ENCODE measurements at regions not wholly inside any gene's neighbourhood (a gene's known extent, or its start where the extent isn't known, plus 50 kb on each side); places are given as distances from the start of the nearest gene placed in this dataset.
"Not testable (repeated sequence)": the region's sequence is repeated elsewhere in the genome, so short reads cannot be mapped to it uniquely, and the experiment has no call there.

GRCh38 chr2:123659120-123659519 is 366.0 kb upstream of the CNTNAP5 start:
- no peak for ATAC-seq
- no peak for TF ChIP-seq CTCF (IDR thresholded peaks at IDR 0.05)

GRCh38 chr2:123670286-123670685 is 354.8 kb upstream of the CNTNAP5 start:
- TF ChIP-seq CTCF (IDR thresholded peaks at IDR 0.05) = no peak
- ATAC-seq (no peak), DNase-seq (no peak)
- Histone ChIP-seq H3K4me3 (no peak overlapping the region), H3K4me1 (ENCODE audit: low read depth) (no peaks in the 10 kb centered on the region), H3K36me3 (ENCODE audit: low read depth) (no peaks in the 10 kb centered on the region), H3K9me3 (peaks cover 11% of the 10 kb centered on the region)
- intact Hi-C loops (cut with DNase I, micrococcal nuclease) = no loop called here

More at GRCh38 chr2:123659120-123659519, 366.0 kb upstream of the CNTNAP5 start:
- no peaks in the 10 kb centered on the region for H3K36me3 ChIP-seq (ENCODE audit: low read depth)
- no peak for DNase-seq
- H3K4me3 ChIP-seq = no peak overlapping the region
- H3K4me1 ChIP-seq (ENCODE audit: low read depth) = no peaks in the 10 kb centered on the region
- intact Hi-C loops (cut with DNase I, micrococcal nuclease) = no loop called here
- peaks cover 28% of the 10 kb centered on the region for H3K9me3 ChIP-seq

GRCh38 chr2:123683797-123684196 is 341.3 kb upstream of the CNTNAP5 start:
- H3K4me1 ChIP-seq (ENCODE audit: low read depth); ATAC-seq; DNase-seq; intact Hi-C loops (cut with DNase I, micrococcal nuclease); H3K36me3 ChIP-seq (ENCODE audit: low read depth); H3K4me3 ChIP-seq: not testable (repeated sequence)
- H3K9me3 ChIP-seq = peaks cover 32% of the 10 kb centered on the region

GRCh38 chr2:123687064-123687463 is 338.0 kb upstream of the CNTNAP5 start:
- H3K36me3 ChIP-seq (ENCODE audit: low read depth) = no peaks in the 10 kb centered on the region
- no peaks in the 10 kb centered on the region for H3K4me1 ChIP-seq (ENCODE audit: low read depth)
- peaks cover 40% of the 10 kb centered on the region for H3K9me3 ChIP-seq
- no peak for DNase-seq
- intact Hi-C loops (cut with DNase I, micrococcal nuclease) = no loop called here
- no peak overlapping the region for H3K4me3 ChIP-seq
- no peak for ATAC-seq
- TF ChIP-seq CTCF (IDR thresholded peaks at IDR 0.05) = no peak

GRCh38 chr2:123688231-123688940 is 336.7 kb upstream of the CNTNAP5 start:
- H3K4me1 ChIP-seq (ENCODE audit: low read depth) = no peaks in the 10 kb centered on the region
- ATAC-seq (no peak), DNase-seq (no peak)
- H3K9me3 ChIP-seq = peaks cover 36% of the 10 kb centered on the region
- no peak for TF ChIP-seq CTCF (IDR thresholded peaks at IDR 0.05)
- no peaks in the 10 kb centered on the region for H3K36me3 ChIP-seq (ENCODE audit: low read depth)
- no peak overlapping the region for H3K4me3 ChIP-seq
- intact Hi-C loops (cut with DNase I, micrococcal nuclease) = no loop called here

- DNase-seq (no peak), ATAC-seq (no peak)
- Histone ChIP-seq H3K4me1 (ENCODE audit: low read depth) (no peaks in the 10 kb centered on the region), H3K4me3 (no peak overlapping the region), H3K9me3 (peaks cover 29% of the 10 kb centered on the region), H3K36me3 (ENCODE audit: low read depth) (no peaks in the 10 kb centered on the region)
- intact Hi-C loops (cut with DNase I, micrococcal nuclease) = no loop called here
- TF ChIP-seq CTCF (IDR thresholded peaks at IDR 0.05) = no peak
These were observed 333.0 kb upstream of the CNTNAP5 start for GRCh38 chr2:123692121-123692520.
